HG03565 (cell line): ENCODE measurements at regions not wholly inside any gene's neighbourhood (a gene's known extent, or its start where the extent isn't known, plus 50 kb on each side); places are given as distances from the start of the nearest gene placed in this dataset.

ENCODE experiments used
- ATAC-seq: cut with Tn5 transposase; IDR thresholded peaks from one replicate; pipeline ENCODE4 v1.9.1; 2021; ENCODE audit warnings: mild to moderate bottlenecking, moderate library complexity; ENCODE audit not compliant: unreplicated experiment

DNA sequence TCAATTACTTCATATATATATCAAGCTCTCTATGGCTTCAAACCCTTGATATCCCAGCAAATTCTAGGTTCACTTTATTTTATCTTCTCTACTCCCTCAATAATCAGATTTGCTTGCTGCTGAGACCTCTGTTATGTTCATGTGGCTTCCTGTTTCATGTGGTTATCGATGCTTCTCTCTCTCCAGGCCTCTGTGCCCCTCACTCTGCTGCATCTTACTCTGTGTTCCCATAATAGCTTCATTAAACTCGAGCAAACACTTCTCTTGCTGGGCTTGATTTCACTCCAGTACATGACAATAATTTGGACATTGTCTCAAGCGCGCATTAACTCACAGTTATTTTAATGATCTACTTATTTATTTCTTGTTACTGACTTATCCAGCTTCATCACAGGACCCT lies 798.8 kb downstream of the CDH9 start:
- ATAC-seq, result no peak

DNA sequence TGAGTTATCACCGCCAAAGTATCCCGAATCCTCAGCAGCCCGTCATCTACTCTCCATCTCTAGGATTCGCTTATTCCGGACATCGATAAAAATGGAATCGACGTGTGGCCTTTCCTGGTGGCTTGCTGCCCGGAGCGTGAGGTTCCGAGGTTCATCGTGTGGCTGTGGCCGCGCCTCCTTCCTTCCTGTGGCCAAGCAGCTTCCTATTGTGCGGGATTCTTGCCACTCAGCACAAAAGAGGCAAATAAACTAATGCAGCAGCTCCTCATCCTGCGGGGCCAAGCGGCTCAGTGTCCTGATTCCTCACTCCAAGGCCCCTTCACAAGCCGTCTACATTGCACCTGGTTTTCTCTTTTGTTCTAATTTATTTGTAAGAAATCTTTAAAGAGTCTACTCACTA lies 800.9 kb downstream of the CDH9 start:
- ATAC-seq, result no peak

DNA sequence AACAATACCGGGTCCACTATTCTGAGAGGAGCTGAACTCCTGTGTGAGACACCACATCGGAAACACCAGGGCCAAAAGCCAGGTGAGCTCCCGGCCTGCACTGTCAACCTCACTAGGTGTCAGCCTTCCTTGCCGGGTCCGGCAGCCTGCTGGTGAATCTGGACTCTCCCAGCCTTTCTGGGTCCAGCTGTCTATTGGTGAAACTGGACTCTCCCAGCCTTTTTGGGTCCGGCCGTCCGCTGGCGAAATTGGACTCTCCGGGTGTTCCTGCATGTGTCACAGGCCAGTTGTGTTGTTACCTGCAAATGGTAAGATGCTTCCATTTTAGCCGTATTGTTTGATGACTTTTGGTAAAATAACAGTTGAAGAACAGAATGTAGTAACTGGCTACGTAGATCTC lies 801.5 kb downstream of the CDH9 start:
- no peak for ATAC-seq

DNA sequence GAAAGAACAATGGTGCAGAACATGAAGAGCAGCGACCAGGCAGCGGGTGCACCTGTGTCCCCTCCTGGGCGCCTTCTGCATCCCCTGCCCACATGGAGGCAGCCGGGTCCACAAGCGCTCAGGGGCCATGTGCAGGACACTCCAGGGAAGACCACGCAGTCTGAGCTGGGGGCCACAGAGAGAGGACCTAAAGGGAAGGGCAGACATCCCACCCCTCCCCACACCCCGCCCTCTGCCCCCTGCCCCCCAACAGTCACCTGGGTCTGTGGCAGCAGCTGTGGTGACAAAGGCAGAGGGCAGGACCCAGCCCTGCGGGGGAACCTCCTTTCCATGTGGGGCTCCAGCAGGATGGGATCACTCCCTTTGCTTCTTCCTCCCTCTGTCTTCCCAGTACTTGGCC lies 805.7 kb downstream of the CDH9 start:
- ATAC-seq, result no peak

DNA sequence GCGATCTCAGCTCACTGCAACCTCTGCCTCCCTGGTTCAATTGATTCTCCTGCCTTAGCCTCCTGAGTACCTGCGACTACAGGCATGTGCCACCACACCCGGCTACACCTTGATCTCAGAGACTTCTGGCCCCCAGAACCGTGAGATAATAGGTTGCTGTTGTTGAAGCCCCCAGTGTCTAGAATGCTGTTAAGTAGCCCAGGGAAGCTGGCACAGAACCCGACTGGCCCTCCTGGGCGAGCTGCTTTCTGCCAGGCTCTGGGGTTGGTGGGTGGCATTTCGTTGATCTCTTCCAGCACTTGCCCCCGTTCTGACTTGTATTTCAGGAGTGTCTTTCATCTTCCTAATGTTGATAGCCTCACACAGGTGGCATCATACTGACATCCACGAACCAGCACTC lies 807.1 kb downstream of the CDH9 start:
- ATAC-seq, result no peak

DNA sequence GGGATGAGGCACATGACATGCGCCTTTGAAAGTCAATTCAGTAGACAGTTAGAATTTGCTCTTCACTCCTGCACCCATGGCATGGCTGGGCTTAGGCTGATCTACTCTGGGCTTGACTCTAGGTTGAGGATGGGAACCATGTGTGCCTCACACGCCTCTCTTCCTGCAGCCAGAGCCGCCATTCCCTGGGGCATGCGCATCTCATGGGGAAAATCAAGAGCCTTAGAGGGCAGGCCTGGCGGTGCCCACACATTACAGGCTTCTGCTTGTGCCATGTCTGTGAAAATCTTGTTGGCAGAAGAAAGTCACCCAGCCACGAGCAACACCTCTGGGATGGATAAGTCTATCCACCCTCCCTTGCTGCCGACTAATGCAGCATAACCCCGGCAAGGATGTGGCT lies 808.5 kb downstream of the CDH9 start:
- ATAC-seq, result no peak

DNA sequence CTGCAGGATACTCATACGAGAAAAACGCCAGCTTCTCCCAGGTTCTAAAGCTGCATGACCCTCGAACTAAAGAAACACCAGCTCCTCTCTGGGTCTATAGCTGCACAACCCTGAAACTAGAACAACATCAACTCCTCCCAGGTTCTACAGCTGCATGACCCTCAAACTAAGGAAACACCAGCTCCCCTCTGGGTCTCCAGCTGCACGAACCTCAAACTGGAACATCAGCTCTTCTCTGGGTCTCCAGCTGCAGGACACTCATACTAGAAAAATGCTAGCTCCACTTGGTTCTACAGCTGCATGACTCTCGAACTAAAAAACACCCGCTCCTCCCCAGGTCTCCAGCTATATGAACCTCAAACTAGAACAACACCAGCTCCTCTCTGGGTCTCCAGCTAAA lies 811.1 kb downstream of the CDH9 start:
- ATAC-seq, result no peak

DNA sequence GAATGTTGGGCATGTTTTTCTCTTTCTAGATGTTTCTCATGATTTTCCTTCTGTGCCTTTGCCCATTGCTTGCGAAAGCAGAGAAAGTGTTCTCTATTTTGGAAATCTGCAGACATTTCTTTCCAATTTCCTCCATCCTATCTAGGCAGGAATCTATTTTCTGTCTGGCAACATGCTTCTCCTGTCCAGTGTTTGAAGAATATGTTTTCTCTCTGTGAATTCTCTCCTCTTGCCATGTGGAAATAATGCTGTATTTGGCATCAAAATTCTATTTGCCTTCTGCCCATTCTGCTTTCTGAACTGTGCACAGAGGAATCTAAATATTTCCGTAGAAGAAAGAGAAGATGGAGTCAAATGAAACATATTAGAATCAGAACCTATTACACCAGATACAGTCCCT lies 833.3 kb downstream of the CDH9 start:
- no peak for ATAC-seq

DNA sequence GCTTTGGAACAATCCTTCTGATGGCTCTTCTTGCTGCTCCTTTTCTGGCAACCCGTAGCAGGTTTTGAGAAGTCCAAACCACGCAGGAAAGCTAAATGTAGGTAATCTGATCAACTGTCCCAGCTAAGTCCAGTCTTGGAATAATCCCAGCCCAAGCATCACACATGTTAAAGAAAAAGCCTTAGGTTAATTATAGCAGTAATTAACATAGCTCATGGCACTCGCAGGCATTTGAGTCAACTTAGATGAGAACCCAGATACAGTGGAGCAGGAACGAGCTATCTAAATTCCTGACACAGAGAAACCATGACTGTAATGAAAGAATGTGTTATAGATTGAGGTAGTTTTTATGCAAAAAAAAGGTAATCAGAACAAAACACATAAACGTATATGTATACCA lies 844.8 kb downstream of the CDH9 start:
- no peak for ATAC-seq

DNA sequence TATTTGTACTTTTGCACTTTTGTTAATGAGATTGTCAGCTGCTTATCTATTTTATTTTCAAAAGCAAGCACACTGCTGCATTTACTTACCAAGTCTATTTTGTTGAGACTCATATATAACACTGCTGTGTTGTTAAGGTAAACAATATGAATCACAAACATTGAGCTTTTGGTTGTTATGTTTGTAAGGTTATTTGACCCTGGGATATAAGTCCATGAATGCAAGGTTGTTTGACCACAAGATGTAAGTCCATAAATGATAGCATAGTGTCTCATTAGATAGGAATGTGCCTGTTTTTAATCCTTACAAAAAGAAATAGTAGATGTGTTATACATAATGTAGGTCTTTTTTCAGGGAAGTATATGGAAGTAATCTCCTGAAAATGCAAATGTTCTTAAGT lies 845.9 kb downstream of the CDH9 start:
- no peak for ATAC-seq

DNA sequence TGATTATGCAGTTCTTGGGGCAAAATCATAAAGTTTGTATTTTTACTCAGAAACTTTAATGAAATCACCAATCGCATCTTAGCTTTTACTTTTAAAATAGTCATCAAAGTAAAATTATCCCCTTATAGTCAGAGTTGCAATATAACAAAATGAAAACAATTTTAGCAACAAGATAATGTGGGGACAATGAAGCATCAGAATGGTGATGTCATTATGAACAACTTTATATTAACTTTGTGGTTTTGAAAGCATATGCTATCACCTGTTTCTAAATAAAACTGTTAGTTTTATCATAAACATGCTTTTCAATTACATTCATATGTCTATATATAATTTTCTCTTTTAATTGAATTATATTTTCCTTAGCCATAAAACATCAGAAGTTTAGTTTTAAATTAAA lies 856.8 kb downstream of the CDH9 start:
- no peak for ATAC-seq

DNA sequence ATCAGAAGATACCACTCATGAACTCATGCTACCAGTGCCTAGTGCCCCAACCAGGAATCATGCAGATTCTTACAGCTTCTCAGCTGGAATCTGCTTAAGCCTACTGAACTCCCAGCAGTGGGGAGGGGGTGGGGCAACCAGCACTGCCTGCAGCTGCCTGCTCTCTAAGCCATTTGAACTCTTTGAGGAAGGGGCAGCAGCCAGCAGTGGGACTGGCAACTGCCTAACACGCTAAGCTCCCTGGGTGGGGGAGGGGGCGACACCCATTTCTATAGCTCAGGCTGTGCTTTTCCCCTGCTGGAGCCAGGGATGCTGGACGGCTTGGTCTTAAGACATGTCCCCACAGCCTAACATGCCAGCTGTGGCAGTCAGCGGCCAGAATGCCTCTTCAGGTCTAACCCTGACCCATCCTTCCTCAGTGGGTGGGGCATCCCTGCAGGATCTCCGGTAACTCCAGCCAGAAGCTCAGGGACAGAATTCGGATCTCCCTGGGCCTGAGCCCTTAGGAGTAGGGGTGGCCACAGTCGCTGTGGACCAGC lies 889.7 kb downstream of the CDH9 start:
- ATAC-seq, result no peak

DNA sequence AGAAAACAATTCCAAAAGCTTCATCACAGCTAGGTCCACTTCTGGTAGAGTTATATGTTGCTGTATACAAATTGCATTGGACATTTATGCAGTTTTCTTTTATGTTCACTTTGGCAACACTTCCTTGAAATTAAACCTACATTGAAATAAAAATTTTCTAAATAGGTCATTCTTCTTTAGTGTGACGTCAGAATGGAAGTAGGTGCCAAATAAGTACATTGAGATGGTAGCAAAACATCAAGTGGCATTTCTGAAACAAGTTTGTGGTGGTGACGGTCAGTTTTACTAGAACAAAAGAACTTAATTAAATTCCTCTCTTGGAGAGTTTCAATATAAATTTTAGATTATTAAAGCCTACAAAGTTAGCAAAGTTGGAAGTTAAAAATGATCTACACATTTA lies 895.1 kb downstream of the CDH9 start:
- ATAC-seq, result no peak

DNA sequence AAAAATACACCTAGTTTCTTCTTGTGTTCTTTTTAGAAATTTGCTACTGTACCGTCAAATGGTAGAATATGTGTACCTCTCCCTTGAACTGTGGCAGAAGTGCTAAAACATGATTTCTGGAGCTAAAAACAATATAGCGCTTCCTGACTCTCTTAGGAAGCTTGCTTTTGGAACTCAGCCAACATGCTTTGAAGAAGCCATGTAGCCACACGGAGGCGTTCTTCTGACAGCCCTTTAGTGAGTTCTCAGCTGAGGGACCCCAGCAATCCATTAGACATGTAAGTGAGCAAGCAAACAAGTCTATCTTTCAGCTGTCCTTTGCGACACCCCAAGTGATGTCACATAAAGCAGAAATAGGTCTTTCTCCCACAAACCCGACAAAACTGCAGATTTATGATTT lies 917.0 kb downstream of the CDH9 start:
- no peak for ATAC-seq

DNA sequence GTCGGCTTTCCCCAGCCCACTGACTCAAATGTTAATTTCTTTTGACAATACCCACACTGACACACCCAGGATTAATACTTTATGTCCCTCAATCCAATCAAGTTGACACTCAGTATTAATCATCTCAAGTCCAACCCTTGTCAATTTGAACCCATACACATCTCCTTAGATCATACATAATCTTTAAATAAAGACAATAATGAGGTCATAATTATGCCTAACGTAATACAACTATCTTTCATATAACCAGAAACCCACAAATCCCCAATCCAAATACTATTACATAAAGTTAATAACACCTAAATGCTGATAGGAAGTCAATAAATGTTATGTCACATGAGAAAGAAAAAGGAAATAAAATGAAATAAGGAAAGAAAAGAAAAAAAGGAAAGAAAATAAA lies 934.2 kb downstream of the CDH9 start:
- no peak for ATAC-seq

DNA sequence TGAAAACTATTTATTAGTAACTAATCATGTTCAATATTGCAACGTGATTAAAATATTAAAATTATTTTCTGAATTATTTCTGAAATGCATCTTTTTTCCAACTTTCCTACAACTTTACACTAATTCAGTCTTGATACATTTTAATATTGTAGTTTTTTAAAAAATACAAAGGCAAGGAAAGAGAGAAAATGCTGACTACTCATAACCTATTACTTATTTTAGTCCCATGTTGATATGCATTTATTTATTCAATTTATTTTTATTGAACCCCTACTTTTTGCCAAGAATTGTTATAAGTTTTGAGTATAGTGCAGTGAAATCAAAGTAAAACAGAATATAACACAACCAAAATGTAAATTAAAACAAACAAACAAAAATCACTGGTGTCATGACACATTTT lies 978.2 kb downstream of the CDH9 start:
- no peak for ATAC-seq

DNA sequence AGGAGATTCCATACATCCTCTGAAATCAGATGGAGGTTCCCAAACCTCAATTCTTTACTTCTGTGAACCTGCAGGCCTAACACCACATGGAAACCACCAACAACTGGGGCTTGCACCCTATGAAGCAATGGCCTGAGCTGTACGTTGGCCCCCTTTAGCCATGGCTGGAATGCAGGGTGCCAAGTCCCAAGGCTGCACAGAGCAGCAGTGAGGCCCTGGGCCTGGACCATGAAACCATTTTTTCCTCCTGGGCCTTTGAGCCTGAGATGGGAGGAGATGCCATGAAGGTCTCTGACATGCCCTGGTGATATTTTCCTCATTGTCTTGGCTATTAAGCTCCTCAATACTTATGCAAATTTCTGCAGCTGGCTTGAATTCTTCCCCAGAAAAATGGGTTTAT lies 983.8 kb downstream of the CDH9 start:
- no peak for ATAC-seq

DNA sequence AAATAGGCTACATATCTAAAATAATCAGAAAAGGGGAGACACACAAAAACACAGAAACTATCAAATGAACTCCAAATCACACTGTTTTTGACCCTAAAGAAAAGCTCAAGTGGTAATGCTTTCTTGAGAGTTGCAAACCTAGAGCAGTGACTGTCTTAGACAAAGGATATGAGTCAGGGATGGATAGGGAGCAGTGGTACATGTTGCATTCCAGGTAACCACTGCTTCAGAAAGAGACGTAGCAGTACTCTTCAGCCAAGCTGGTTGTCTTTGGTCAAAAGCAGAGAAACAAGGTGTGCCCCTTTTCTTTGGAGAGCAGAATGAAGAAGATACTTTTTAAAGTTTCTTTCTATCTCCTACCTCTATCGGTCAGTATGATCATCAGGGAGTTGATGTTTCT lies 1003.6 kb downstream of the CDH9 start:
- ATAC-seq, result no peak

DNA sequence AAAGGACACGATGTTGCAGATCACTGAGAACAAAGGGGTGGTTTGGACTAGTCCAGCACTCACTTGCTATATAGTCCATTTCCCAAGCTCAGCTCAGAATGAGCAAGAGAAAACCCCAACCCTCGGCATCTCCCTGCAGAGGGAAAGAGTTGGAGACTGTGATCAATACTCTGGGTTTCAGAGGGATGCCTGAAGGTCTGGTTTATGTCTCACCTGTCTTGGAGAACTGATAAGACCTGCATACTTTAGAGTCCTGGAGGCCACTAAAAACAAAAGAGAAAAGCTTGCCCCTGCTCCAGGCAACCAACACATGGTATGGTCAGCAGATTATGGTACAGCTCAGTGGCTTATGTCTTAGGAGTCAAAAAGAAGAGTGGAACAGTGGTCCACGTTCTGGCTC lies 1006.9 kb downstream of the CDH9 start:
- no peak for ATAC-seq

DNA sequence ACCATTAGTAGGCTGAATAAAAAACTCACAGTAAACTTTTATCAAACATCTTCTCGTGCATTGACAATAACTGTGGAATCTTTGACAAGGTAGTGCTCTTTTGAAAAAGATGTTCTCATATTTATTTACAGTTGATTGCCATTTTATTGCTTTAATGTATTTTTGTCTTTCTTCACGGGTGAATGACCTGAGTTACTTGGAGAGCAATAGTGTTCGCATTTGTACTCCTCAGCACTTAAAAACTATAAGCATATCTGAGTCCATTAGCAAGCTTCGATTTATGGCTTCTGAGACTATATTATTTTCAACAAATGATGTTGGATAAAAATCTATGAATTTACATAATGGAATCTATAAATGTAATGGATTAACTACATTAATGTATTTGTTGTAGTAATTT lies 1012.3 kb downstream of the CDH9 start:
- no peak for ATAC-seq

DNA sequence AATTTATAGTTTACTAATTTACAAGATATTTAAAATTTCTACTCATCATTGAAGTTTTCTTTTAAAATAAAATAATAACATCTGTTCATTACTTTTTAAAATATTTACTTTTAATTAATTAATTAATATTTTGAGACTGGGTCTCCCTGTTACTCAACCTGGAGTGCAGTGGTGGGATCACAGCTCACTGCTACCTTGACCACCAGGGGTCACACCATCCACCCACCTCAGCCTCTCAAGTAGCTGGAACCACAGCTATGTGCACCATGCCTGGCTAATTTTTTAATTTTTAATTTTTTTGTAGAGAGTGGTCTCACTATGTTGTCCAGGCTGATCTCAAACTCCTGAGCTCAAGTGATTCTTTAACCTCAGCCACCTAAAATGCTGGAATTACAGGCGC lies 1013.6 kb downstream of the CDH9 start:
- no peak for ATAC-seq

DNA sequence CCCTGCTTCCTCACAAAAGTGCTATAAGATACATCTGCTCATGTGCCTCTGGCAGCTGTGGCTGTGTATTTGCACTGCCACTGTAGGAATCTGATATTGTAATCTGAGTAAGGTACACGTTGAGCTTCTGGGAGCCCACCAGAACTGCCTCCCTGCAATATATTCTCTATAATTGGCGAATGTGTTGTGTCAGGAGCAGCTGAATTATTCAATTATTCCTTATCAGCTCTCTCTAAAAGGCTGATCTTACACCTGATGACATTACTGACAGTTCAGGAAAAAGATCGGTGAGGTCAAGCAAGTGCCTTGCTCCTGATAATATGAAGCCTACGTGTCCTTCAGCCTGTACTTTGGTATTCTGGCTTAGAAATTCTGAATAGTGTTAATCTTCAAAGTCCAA lies 1015.0 kb downstream of the CDH9 start:
- ATAC-seq, result no peak

DNA sequence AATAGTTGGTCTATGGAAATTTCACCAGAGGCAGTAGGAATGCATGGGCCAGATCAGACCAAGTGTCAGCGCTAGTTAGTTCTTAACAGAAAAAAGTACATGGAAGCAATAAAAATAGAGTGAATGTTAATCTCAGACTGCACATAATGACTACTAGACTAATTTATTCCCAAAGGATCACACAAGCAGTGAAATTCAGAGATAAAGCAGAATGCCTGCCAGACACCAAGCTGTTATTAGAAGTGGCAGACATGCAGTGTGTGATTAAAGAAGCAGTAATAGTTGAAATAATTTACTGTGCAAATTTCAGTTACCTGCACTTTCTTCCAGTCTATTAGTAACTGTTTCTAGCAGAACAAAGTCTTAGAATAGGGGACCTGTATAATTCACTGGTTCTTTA lies 1024.2 kb downstream of the CDH9 start:
- ATAC-seq, result no peak

DNA sequence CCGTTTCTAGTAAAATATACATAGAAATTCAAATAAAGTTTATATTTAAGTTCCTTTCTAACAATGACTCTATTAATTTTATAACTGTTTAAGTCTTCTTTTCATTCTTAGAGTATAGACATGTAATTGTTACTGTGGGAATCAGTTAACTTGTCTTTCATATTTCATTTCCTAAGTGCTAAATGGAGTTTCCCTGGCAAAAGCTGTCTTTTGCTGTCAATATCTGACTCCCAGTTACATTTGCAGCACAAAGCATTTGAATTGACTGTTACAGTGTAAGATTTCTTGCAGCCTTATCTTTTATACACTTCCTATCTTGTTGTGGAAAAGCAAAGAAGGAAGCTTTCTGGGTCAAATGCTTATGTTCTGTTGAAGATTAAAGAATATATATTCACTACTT lies 1026.3 kb downstream of the CDH9 start:
- ATAC-seq, result no peak
